ENCODE measurements at regions not wholly inside any gene's neighbourhood (a gene's known extent, or its start where the extent isn't known, plus 50 kb on each side); places are given as distances from the start of the nearest gene placed in this dataset.

DNA sequence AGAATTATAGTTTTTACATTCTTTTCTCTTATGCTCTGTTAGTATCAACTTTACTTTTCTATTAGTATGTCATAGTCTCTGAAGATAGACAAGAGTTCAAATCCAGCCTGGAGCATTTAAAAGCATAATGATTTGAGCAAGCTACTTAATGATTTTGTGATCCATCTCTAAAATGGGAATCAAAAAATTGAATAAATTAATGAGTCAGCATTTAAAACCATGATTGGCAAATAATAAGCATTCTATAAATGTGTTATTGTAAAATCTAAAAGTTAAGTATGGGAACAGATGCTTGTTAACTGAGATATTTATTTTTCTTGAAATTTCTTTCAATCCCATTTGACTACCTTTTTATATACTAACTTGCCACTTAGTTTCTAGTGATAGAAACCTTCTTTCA, 391.6 kb downstream of the PCDH7 start:
- no peak for ATAC-seq (ENCODE audit: poor library complexity)
- DNase-seq: no peak
- intact Hi-C loops (cut with DNase I): no loop called here

DNA sequence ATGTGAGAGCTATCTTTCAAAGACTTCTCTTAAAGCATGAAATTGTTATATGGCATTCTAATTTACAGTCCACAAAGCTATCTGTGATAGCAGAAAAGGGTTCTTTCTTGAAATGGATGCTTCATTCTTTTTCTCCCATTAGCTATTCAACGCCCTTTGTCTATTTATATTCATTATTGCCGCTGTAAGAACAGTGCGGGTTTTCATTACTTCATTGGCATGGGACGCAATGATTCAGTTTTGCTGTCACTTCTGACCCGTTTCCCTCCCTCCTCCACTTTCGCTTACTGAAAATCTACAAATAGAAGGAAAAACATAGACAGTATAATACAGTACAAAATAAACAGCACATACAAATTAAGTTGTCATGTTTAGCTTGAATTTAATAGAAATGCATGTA, 394.6 kb downstream of the PCDH7 start:
- DNase-seq (no peak), ATAC-seq (ENCODE audit: poor library complexity) (no peak)
- intact Hi-C loops (cut with DNase I): no loop called here

DNA sequence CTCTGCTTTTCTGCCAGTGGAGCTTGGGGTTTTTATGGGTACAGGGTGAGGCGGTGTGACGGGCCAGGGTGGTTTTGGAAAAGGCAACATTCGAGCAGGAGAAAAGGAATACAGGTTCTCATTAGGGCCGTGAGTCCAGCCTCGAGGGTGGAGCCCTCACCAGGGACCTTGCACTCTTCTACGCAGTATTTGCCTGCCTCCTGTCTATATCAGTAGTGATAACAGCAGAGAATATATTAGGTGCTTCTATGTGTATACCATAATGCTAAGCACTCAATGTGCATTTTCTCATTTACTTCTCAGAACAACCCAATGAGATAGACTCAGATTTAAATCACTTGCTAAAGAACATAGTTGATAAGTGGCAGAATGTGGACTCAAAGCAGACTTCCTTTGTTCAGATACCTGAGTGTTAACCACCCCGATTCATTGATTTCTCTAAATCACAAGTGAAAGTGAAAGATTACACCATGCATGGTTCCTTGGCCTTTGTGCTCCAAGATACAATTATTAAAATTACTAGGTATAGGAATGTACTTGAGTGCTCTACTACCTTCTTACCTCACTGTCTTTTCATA, 403.9 kb downstream of the PCDH7 start:
- DNase-seq: no peak
- intact Hi-C loops (cut with DNase I): no loop called here
- no peak for ATAC-seq (ENCODE audit: poor library complexity)

DNA sequence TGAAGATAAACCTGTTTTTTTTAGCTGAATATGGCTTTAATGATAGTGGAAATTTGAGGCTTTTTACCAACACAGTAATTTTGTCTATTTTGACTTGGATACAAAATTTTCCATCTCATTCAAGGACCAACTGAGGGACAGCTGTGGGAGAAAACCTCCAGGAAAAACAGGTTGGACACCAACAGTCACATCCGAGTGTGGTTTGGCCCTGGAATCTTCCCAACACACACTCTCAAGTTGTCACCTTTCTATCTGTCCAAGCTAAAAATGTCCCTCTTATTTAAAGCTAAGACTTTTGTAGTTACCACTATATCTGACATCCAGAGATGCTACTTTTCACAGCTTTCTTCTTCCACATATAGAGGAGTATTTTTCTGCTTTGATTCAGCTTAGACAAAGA, 404.9 kb downstream of the PCDH7 start:
- ATAC-seq (ENCODE audit: poor library complexity) (no peak), DNase-seq (no peak)
- intact Hi-C loops (cut with DNase I): no loop called here

DNA sequence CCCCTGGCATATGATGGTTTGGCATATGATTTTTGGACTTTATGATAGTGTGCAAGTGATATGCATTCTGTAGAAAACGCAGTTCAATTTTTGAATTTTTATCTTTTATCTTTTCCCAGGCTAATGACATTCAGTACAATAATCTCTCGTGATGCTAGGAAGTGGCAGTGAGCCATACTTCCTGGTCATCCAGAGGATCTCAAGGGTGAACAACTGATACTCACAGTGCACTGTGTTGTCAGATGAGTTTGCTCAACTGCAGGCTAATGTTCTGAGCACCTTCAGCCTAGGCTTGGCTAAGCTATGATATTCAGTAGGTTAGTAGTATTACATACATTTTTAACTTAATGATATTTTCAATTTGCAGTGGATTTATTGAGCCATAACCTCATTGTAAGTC, 405.3 kb downstream of the PCDH7 start:
- DNase-seq (no peak), ATAC-seq (ENCODE audit: poor library complexity) (no peak)
- intact Hi-C loops (cut with DNase I): no loop called here

DNA sequence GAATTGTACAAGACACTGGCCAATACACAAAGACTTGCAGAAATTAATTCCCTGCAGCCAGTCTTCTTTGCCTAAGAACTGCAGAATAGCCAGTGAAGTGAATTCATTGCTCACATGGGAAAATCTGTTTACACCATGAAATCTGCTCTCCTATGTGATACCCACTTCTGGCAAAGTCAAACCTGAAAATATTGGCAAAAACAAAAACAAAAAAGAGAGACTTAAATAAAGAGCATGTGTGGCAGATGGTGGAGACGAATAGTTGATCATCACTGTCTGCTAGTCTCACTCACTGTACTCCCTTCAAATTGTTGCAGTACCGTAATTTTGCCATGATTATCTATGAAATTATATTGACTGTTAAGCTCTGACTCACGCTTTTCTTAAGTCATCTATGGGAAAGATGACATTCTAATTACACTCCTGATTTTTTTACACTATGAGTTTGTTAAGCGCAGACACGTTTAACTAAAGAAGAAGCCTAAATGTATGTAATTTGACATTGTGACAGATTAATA, 406.8 kb downstream of the PCDH7 start:
- DNase-seq: no peak
- ATAC-seq (ENCODE audit: poor library complexity): no peak
- intact Hi-C loops (cut with DNase I): no loop called here

DNA sequence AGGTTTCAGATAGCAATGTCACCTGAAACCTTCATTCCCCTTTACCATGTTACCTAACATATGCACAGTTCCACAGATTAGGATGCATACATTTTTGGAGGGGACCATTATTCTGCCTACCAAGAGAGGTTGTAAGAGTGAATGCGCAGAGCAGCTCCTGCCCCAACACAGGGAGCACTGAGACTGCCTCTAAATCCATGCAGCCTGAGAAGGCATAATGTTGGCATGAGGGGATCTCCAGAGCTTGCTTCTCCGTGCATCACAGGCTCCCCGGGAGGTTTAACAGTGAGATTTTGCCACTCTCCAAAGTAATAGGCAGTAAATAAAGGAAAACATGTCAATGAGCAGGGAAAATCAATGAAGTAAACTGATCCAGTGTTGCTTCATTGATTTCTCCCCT, 410.8 kb downstream of the PCDH7 start:
- ATAC-seq (ENCODE audit: poor library complexity): no peak
- DNase-seq: no peak
- intact Hi-C loops (cut with DNase I): no loop called here

DNA sequence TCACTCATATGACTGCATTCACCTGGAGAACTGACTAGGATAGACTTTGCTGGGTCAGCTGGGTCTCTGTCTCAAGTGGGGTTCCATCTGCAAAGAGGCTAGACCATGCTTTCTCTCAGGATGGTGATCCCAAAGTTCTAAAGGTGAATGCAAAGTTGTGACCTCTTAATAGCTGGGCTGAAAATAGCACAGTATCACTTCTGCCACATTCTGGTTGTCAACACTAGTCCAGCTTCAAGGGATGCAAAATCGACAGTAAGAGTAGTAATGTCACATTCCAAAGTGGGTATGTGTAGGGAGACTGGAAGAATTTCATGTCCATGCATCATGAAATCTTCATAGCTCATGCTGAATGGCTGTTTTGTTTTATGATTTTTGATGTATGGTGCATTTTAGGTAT, 414.6 kb downstream of the PCDH7 start:
- intact Hi-C loops (cut with DNase I): no loop called here
- DNase-seq (no peak), ATAC-seq (ENCODE audit: poor library complexity) (peak; percentile 94)

DNA sequence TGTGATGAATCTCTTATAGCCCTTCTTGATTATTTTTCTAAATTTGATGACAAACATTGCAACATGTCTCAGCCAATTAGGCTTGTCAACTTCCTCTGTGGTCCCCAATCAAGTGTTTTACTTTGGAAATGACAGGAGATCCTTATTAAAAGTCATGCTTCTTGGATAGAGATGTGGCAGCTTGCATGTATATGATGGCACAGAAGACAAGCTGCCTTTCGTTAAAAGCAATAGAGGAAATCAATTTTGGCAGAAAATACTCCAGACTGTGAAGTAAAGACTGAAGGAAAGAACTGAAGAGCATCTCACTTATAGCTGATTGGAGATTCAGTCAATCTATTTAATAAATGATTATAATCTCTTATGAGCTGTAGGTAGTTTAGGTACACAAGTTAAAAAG, 419.6 kb downstream of the PCDH7 start:
- no peak for DNase-seq
- ATAC-seq (ENCODE audit: poor library complexity): no peak
- intact Hi-C loops (cut with DNase I): no loop called here

DNA sequence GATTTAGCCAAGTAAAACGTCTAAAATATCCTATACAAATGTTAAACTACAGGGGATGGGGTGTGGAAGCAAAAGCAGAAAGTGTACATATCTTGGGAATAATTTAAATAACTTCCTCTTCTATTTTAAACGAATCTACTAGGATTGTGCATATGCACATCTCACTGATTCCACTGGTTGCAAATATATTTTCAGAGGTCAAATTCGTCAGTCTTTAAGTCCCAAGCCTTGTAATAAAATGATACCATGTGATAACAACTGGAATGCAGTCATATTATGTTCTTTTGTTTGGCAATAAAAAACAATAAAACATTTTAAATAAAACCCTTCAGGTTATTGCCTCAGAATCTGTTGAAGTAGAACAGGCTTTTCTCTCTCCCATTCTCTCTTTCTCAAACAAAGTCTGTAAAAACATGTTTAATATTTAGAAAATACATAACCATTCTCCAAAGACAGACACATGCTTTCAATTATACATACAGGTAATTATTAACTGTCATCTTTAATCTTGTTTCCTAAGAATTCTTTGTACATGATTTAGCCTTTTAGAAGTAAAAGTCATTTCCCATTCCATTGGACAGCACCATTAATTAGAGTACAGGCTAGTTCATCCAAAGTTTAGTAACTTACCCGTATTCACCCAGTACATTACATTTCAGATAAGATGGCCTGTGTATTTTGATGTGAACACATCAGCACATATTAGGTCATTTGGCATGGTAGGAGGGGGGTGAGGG, 421.1 kb downstream of the PCDH7 start:
- no peak for DNase-seq
- intact Hi-C loops (cut with DNase I): no loop called here
- ATAC-seq (ENCODE audit: poor library complexity): no peak

DNA sequence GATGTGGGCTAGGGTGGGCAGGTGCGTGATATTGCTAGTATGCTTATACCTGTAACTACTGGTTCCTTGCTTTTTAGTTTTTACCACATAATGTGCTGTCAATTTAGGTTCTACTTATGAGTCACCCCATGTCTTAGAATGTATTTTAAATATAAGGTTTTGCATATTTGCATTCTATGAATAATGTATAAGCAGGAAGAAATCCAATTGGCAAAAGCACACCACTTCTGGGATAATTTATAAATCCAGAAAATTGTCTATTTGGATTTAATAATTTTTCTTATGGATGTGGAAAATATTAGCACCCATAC, 421.6 kb downstream of the PCDH7 start:
- intact Hi-C loops (cut with DNase I): no loop called here
- DNase-seq (no peak), ATAC-seq (ENCODE audit: poor library complexity) (no peak)

DNA sequence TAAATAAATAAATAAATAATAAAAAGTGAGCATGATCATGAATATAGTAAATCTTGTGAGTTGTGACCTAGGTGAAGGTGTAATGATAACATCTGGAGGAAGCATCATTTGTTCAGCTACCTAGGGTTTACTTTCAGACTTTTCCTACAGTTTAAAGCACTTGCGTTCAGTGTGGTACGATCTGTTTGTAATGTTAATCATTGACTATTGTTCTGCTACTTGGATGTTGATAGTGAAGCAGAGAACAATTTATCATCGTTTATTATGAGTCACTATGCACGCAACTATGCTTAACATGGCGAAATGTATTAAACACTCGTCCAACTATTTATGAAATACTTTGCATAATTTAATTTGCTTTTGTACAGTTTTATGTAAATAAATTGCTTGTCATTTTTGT, 426.2 kb downstream of the PCDH7 start:
- intact Hi-C loops (cut with DNase I): no loop called here
- no peak for DNase-seq
- ATAC-seq (ENCODE audit: poor library complexity): no peak

DNA sequence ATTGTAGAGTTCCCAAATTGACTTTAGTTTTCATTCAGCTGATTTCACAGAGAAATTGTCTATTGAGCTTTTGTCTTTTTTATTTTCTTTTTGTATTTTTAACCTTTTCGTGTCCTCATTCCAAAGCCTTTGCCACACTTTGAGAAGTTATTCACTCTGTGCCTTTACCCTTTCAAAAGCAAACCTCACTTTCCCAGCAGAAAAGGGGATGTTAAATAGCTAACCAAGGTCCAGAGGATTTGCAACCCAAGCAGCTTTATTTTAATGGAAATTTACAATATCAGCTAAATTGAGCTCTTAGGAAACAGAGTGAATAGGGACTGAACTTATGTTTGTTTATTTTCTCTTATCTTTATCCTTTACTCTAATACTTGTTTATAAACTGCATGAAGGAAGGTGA, 428.8 kb downstream of the PCDH7 start:
- no peak for ATAC-seq (ENCODE audit: poor library complexity)
- intact Hi-C loops (cut with DNase I): no loop called here

DNA sequence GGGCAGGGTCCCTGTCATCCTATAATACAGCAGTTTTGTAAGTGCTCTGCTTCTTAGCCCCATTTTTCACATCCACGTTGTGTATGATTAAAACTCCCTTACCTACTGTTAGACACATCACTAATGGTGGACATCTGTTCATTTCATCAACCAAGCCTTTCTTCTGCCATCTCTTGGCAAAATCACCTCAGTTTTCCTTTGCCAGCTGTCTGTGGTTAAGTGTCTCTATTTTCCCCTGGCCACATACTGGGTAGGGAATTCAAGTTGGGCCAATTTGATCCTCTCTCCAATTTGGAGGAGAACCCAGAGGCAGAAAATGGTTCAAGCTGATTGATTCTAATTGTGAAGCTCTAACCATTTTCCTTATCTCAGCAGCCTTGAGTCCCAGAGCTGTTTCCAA, 436.1 kb downstream of the PCDH7 start:
- ATAC-seq (ENCODE audit: poor library complexity): no peak
- DNase-seq: no peak
- intact Hi-C loops (cut with DNase I): no loop called here

More for the DNA sequence above, 428.8 kb downstream of the PCDH7 start:
- no peak for DNase-seq

DNA sequence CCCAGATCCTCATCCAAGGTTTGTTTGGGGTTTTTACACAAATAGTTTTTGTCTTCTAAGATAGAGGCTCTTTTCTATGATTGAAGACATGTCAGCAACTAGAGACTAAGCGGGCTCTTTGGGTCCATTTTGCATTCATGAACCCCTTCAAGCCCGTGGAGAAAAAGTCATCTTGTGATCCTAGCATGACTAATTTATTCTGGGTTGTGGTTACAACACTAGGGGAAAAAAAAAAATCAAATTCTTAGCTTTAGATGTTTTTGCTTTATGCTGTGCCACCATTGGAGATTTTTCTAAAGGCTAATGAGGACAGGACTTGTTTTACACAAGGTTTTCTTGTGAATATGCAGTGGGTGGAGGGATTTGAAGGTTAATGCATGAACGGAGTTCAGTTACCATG, 440.0 kb downstream of the PCDH7 start:
- ATAC-seq (ENCODE audit: poor library complexity) (no peak), DNase-seq (no peak)
- intact Hi-C loops (cut with DNase I): no loop called here

DNA sequence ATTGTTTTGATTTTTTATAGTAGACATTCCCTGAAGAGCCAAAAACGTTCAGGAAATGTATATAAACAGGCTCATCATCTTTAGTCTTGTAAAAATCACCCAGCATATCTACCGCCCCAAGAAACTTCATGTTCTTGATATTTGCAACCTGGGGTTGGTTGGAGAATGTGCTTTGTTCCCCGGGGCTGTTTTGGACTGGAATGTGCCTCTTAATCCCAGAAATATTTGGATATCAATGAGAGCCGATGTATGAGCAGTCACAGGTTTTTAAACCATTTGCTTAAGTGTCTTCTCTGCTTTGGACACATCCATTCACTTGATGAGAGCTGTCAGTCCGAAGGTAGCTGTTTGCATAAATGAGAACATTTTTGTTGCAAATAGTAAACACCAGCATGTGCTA, 449.7 kb downstream of the PCDH7 start:
- DNase-seq (no peak), ATAC-seq (ENCODE audit: poor library complexity) (no peak)

DNA sequence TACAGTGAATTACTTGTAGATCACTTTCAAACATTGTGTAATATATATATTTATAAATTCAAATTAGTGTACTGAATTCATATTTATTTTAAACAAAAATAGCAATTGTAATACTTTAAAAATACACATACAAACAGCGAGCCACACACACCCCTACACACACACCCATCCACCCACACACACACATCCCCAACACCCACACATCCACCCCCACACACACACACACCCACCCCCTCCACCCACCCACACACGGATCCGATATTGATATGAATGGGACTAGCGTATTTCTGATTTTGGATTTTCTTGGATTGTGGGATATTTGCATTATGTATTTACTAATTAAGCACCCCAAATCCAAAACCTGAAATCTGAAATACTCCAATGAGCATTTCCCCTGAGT, 451.2 kb downstream of the PCDH7 start:
- intact Hi-C loops (cut with DNase I): no loop called here
- DNase-seq (no peak), ATAC-seq (ENCODE audit: poor library complexity) (no peak)

More for the DNA sequence above, 449.7 kb downstream of the PCDH7 start:
- intact Hi-C loops (cut with DNase I): no loop called here

DNA sequence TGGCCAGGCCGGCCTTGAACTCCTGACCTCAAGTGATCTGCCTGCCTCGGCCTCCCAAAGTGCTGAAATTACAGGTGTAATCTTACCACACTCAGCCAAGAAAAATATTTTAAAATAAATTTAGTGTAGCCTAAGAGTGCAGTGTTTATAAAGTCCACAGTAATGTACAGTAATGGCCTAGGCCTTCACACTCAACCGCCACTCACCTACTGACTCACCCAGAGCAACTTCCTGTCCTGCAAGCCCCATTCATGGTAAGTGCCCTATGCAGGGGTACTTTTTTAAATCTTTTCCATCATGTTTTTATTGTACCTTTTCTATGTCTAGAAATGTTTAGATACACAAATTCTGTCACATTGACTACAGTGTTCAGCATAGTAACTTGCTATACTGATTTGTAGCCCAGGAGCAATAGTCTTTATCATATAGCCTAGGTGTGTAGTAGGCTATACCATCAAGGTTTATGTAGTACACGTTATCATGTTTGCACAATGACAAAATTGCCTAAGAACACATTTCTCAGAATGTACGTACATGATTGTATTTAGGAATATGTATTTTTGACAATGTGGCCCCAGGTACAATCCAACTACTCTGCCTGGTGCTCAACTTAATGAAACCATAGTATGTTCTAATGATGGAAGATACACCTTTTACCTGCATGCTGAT, 455.2 kb downstream of the PCDH7 start:
- intact Hi-C loops (cut with DNase I): no loop called here
- ATAC-seq (ENCODE audit: poor library complexity): no peak
- no peak for DNase-seq

DNA sequence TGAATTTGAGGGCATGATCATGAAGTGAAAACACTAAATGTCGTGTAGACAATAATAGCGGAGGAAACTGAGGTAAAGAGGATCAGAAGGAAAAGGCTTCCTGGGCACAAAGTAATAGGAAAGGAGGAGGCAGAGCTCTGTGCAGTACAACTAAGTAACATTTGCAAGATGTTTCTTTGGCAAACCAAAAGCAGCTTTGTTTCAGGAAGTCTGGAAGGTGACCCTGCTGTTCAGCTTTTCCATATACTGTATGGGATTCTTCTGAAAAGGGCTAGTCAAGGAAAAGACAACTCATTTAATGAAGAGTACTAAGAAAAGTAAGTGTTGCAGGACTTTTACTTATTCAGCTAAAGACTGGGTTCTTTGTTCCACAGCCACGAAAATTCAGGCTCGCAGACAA, 463.1 kb downstream of the PCDH7 start:
- intact Hi-C loops (cut with DNase I): no loop called here
- ATAC-seq (ENCODE audit: poor library complexity) (no peak), DNase-seq (no peak)

DNA sequence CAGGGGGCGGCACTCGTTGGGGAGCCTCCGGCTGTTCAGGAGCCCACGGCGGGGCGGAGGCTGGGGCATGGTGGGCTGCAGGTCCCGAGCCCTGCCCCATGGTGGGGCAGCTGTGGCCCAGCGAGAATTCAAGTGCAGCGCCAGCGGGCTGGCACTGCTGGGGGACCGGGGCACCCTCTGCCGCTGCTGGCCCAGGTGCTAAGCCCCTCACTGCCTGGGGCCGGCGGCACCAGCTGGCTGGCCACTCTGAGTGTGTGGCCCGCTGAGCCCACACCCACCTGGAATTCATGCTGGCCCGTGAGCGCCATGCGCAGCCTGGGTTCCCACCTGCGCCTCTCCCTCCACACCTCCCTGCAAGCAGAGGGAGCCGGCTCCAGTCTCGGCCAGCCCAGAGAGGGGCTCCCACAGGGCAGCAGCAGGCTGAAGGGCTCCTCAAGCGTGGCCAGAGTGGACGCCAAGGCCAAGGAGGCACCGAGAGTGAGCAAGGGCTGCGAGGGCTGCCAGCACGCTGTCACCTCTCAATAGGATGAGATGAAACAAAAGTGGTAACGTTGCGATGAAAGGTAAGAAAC, 464.9 kb downstream of the PCDH7 start:
- ATAC-seq (ENCODE audit: poor library complexity) (no peak), DNase-seq (no peak)
- intact Hi-C loops (cut with DNase I): no loop called here
